ENCODE measurements at regions not wholly inside any gene's neighbourhood (a gene's known extent, or its start where the extent isn't known, plus 50 kb on each side); places are given as distances from the start of the nearest gene placed in this dataset.

DNA sequence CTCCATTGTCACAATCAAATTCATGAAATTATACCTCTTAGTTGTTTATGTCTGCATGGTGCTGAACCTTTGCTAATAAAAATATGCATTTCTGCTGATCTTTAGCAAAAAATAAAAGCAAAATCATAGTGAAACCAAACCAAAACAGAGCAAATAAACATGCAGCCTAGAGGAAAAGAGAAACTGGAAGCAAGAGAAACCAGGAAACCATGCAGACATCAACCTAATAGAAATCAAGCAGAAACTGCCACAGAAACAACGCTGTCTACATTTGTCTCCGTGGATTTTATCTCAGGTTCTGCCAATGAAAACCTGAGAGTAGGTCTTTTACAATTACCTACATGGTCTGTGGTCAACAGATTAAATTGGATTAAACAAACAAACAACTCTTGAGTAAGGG, 173.7 kb downstream of the SYT10 start:
- TF ChIP-seq, protein P1, sequence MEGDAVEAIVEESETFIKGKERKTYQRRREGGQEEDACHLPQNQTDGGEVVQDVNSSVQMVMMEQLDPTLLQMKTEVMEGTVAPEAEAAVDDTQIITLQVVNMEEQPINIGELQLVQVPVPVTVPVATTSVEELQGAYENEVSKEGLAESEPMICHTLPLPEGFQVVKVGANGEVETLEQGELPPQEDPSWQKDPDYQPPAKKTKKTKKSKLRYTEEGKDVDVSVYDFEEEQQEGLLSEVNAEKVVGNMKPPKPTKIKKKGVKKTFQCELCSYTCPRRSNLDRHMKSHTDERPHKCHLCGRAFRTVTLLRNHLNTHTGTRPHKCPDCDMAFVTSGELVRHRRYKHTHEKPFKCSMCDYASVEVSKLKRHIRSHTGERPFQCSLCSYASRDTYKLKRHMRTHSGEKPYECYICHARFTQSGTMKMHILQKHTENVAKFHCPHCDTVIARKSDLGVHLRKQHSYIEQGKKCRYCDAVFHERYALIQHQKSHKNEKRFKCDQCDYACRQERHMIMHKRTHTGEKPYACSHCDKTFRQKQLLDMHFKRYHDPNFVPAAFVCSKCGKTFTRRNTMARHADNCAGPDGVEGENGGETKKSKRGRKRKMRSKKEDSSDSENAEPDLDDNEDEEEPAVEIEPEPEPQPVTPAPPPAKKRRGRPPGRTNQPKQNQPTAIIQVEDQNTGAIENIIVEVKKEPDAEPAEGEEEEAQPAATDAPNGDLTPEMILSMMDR (IDR thresholded peaks at IDR 0.05; ENCODE audit: borderline replicate concordance, extremely low read depth, low read length, poor library complexity, severe bottlenecking) = no peak
- TF ChIP-seq EZH2 (IDR thresholded peaks at IDR 0.05; ENCODE audit: borderline replicate concordance, low read depth, low read length, severe bottlenecking) = no peak

Data from DND-41 (cell line).